ENCODE measurements at regions not wholly inside any gene's neighbourhood (a gene's known extent, or its start where the extent isn't known, plus 50 kb on each side); places are given as distances from the start of the nearest gene placed in this dataset.

- no peak overlapping the region for H3K4me3 Mint-ChIP-seq (ENCODE audit: unreplicated experiment)
- no peak for TF ChIP-seq CTCF (IDR thresholded peaks at IDR 0.05; ENCODE audit: partially characterized antibody, unreplicated experiment)
Observed at GRCh38 chr10:7030134-7030855, 380.5 kb downstream of the SFMBT2 start.

GRCh38 chr10:7029672-7030071 is 381.2 kb downstream of the SFMBT2 start:
- no peak overlapping the region for H3K4me3 Mint-ChIP-seq (ENCODE audit: unreplicated experiment)
- H3K36me3 Mint-ChIP-seq (ENCODE audit: unreplicated experiment), result peaks cover 9% of the 10 kb centered on the region
- H3K27me3 Mint-ChIP-seq (ENCODE audit: unreplicated experiment), result no peaks in the 10 kb centered on the region
- H3K4me1 Mint-ChIP-seq (ENCODE audit: low read depth, unreplicated experiment), result no peaks in the 10 kb centered on the region
- H3K27ac Mint-ChIP-seq (ENCODE audit: unreplicated experiment), result no peak overlapping the region
- TF ChIP-seq CTCF (IDR thresholded peaks at IDR 0.05; ENCODE audit: partially characterized antibody, unreplicated experiment), result no peak
- no peaks in the 10 kb centered on the region for H3K9me3 Mint-ChIP-seq (ENCODE audit: unreplicated experiment)
- no peak for DNase-seq

More at GRCh38 chr10:7030134-7030855, 380.5 kb downstream of the SFMBT2 start:
- DNase-seq, result no peak
- Mint-ChIP-seq H3K4me1 (ENCODE audit: low read depth, unreplicated experiment) (no peaks in the 10 kb centered on the region), H3K27me3 (ENCODE audit: unreplicated experiment) (no peaks in the 10 kb centered on the region), H3K27ac (ENCODE audit: unreplicated experiment) (no peak overlapping the region), H3K36me3 (ENCODE audit: unreplicated experiment) (peaks cover 9% of the 10 kb centered on the region), H3K9me3 (ENCODE audit: unreplicated experiment) (no peaks in the 10 kb centered on the region)

GRCh38 chr10:7028809-7029166 is 382.0 kb downstream of the SFMBT2 start:
- Mint-ChIP-seq H3K27me3 (ENCODE audit: unreplicated experiment) (no peaks in the 10 kb centered on the region), H3K4me3 (ENCODE audit: unreplicated experiment) (no peak overlapping the region), H3K27ac (ENCODE audit: unreplicated experiment) (no peak overlapping the region), H3K4me1 (ENCODE audit: low read depth, unreplicated experiment) (no peaks in the 10 kb centered on the region), H3K9me3 (ENCODE audit: unreplicated experiment) (no peaks in the 10 kb centered on the region), H3K36me3 (ENCODE audit: unreplicated experiment) (peaks cover 9% of the 10 kb centered on the region)
- no peak for DNase-seq
- TF ChIP-seq CTCF (IDR thresholded peaks at IDR 0.05; ENCODE audit: partially characterized antibody, unreplicated experiment), result no peak

- Mint-ChIP-seq H3K4me1 (ENCODE audit: low read depth, unreplicated experiment) (no peaks in the 10 kb centered on the region), H3K9me3 (ENCODE audit: unreplicated experiment) (no peaks in the 10 kb centered on the region), H3K36me3 (ENCODE audit: unreplicated experiment) (peaks cover 9% of the 10 kb centered on the region), H3K4me3 (ENCODE audit: unreplicated experiment) (no peak overlapping the region), H3K27me3 (ENCODE audit: unreplicated experiment) (no peaks in the 10 kb centered on the region), H3K27ac (ENCODE audit: unreplicated experiment) (no peak overlapping the region)
- TF ChIP-seq CTCF (IDR thresholded peaks at IDR 0.05; ENCODE audit: partially characterized antibody, unreplicated experiment), result no peak
- DNase-seq, result no peak
Observed at GRCh38 chr10:7027913-7028808, 382.7 kb downstream of the SFMBT2 start.

All from glutamatergic neuron (in vitro differentiated cells).